Fibroblast of pulmonary artery (primary cell): ENCODE measurements at regions not wholly inside any gene's neighbourhood (a gene's known extent, or its start where the extent isn't known, plus 50 kb on each side); places are given as distances from the start of the nearest gene placed in this dataset.
A peak's percentile ranks its signal among the peaks of the same experiment; 100 is the strongest.
"Not testable (repeated sequence)": the region's sequence is repeated elsewhere in the genome, so short reads cannot be mapped to it uniquely, and the experiment has no call there.

Experiments used
- DNase-seq: peaks from one replicate; pipeline ENCODE4 v3.0.0-alpha.2; 2010; ENCODE audit warnings: low read depth
- H3K4me3 ChIP-seq: replicated peaks from 2 replicates; pipeline ENCODE4 v1.5.1; 2011; ENCODE audit warnings: low read depth, mild to moderate bottlenecking, control low read depth, low read length, moderate library complexity
- CTCF ChIP-seq: IDR thresholded peaks from 2 replicates; pipeline ENCODE4 v1.5.1; 2011; ENCODE audit warnings: mild to moderate bottlenecking, control low read depth, low read length, inconsistent platforms; ENCODE audit errors: missing control alignments

- peak; percentile 6 for TF ChIP-seq CTCF
- H3K4me3 ChIP-seq = peak overlapping the region; percentile 54
- DNase-seq = peak; percentile 64
These were observed 66.3 kb downstream of the FAM72C start for GRCh38 chr1:143905214-143906179.

- DNase-seq = not testable (repeated sequence)
- H3K4me3 ChIP-seq = peak overlapping the region; percentile 54
These were observed 67.2 kb downstream of the FAM72C start for GRCh38 chr1:143904622-143904979.

GRCh38 chr1:143903899-143904621 is 67.7 kb downstream of the FAM72C start:
- DNase-seq = peak; percentile 57
- H3K4me3 ChIP-seq = peak overlapping the region; percentile 54

GRCh38 chr1:143896377-143896776 is 75.4 kb downstream of the FAM72C start:
- H3K4me3 ChIP-seq, DNase-seq: not testable (repeated sequence)

DNA sequence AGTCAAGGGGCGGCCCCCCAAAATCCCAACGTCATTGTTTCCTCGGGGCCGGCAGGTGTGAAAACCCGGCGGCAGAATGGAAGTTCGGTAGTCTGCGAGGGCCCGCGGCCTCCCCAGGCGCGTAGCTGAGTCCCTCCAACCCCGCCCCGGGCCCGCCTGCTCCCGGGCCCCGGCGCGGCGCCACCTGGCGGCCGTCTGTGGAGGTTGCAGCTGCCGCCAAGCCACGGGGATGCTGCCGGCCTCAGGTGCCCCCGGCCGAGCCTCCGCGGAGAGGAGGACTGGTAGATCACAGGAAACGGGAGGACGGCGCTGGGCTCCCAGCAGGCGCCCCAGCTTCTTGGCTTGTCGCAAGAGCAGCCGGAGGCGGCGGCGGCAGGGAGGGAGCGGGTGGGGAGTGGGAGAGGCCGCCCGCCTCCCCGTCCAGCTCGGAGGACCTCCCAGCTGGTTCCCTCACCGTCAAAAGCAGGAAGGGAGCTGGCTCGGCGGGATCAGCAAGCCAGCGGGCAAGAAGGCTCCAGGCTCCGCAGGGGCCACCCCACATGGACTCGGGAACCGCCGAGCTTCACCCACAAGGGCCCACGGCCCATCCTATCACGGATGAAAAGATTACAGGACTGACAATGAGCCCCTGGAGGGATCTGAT is 86.7 kb downstream of the FAM72C start:
- H3K4me3 ChIP-seq = not testable (repeated sequence)
- DNase-seq = peak; percentile 46

DNA sequence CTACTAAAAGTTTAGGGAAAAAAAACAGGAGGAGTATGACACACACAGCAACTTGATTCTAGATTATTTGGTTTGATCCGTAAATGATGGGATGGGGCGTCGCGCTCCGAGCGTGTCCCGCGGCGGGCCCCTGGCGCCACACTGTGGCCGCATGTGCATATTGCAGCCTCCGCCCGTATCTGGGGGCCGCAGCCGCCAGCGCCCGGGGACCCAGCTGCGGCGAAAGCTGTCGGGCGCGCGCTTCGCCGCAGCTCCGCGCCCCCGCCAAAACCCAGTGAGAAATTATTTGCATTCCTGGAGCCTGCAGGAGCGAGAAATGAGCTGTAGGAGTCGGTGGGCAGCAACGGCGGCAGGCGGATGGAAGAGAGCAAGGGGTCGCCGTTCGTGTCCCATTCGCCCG is 87.3 kb downstream of the FAM72C start:
- H3K4me3 ChIP-seq, DNase-seq: not testable (repeated sequence)

DNA sequence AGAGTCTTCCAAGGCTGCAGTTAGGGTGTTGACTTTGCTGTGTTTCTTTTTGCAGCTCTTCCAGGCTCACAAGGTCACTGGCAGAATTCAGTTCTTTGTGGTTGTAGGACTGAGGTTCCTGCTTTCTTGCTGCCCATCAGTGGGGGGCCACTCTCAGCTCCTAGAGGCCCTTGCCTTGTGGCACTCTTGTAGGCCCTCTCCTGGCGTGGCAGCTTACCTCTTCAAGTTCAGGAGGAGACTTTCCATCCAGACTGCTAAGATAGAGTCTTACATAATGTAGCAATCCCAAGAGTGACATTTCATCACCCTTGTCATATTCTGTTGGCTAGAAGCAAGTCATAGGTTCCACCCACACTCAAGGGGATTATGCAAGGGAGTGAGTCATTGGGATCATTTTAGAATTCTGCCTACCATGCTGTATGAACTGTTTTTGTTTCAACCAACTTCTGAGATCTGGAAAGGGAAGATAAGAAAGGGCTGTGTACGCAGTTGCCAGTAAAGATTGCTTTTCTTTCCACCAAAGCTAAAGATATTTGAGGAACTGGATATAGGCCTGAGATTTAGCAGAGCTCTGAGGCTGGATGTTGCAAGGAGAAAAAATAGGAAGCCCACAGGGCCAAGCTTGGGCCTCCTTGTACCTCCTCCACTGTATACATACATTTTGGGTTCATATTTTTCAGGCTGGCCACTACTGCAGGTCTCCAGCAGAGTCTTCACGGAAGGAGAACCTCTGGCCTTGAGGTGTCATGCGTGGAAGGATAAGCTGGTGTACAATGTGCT is 91.8 kb downstream of the FAM72C start:
- DNase-seq = not testable (repeated sequence)

GRCh38 chr1:143875947-143876346 is 95.8 kb downstream of the FAM72C start:
- H3K4me3 ChIP-seq, DNase-seq: not testable (repeated sequence)

More for the DNA sequence above, 91.8 kb downstream of the FAM72C start:
- H3K4me3 ChIP-seq = not testable (repeated sequence)

GRCh38 chr1:143874625-143875024 is 97.2 kb downstream of the FAM72C start:
- not testable (repeated sequence) for DNase-seq, H3K4me3 ChIP-seq

DNA sequence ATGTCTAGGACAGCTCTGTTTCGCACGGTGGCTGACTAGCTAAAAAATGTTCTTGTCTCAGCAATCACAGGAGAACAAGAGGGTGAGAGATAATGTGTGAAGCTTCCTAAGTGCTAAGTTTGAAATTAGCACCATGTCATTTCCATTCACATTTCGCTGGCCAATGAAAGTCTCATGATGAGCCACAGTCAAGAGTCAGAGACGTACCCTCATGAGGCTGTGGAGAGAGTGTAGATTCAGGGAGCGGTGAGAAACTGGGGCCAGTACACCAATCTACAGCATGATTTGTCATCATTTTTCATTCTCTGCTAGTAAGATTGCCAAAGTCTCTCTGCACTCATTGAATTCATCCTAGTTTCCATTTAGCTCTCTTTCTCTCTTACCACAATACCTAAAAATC is 98.1 kb downstream of the FAM72C start:
- DNase-seq, H3K4me3 ChIP-seq: not testable (repeated sequence)

DNA sequence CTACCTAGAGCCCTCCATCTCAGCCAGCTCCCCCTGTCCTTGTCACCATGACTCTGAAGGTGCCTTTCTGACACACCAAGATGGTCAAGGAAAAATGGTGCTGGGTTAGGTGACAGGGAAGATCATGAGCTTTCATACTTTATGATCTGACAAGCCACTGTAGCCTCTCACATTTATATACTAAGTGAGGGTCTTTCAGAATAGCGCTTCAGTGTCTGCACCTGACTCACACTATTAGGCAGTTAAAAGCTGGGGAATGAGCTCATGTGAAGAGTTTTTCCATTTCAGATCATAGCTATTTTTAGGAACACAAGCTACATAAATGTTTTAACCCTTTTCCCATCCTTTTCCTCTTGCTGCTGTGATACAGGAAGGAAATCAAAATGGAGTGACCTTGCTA is 101.4 kb downstream of the FAM72C start:
- DNase-seq, H3K4me3 ChIP-seq: not testable (repeated sequence)

GRCh38 chr1:143867590-143868220 is 104.1 kb downstream of the FAM72C start:
- not testable (repeated sequence) for H3K4me3 ChIP-seq, DNase-seq

DNA sequence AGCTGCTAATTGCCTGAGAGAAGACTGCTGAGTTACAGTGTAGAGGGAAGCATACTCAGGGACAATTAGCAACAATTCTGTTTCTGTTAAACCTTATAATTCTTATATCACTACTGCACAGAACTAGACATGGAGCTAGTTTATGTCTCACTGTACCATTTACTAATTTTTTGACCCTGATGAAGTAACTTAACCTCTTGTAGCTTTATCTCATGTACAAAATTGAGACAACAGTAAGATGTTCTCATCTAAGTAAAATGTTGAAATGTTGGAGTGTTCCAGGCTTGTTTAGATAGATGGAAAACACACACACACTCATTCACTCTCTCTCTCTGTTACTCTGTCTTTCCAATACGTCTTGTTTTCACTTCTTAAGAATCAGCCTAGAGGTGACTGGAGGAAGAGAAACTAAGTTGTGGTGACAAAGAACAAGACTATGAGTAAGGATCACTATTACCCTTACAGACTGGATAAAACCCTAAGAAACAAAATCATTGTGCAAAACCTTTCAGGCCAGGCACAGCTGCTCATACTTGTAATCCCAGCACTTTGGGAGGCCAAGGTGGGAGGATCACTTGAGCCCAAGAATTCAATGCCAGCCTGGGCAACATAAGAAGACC is 107.8 kb downstream of the FAM72C start:
- not testable (repeated sequence) for H3K4me3 ChIP-seq, DNase-seq

GRCh38 chr1:143862722-143863121 is 109.1 kb downstream of the FAM72C start:
- not testable (repeated sequence) for DNase-seq, H3K4me3 ChIP-seq

GRCh38 chr1:143861306-143861705 is 110.5 kb downstream of the FAM72C start:
- not testable (repeated sequence) for DNase-seq, H3K4me3 ChIP-seq

GRCh38 chr1:143855867-143856266 is 115.9 kb downstream of the FAM72C start:
- not testable (repeated sequence) for DNase-seq, H3K4me3 ChIP-seq
